OCI-LY3 (cell line): ENCODE measurements at regions not wholly inside any gene's neighbourhood (a gene's known extent, or its start where the extent isn't known, plus 50 kb on each side); places are given as distances from the start of the nearest gene placed in this dataset.
"Not testable (repeated sequence)": the region's sequence is repeated elsewhere in the genome, so short reads cannot be mapped to it uniquely, and the experiment has no call there.

ENCODE experiments used
- H2AFZ ChIP-seq: fragments of 200-600, 300-600 bp; shearing (Covaris generic); 2 replicates; pipeline ENCODE4 v1.6.0; 2014; ENCODE audit warnings: antibody characterized with exemption, low read depth, low read length
- H3K27ac ChIP-seq: fragments of 200-600, 300-600 bp; sonication (generic); 2 replicates; pipeline ENCODE4 v1.5.1; 2014; ENCODE audit warnings: mild to moderate bottlenecking, low read length, moderate library complexity, mixed read lengths
- H3K27me3 ChIP-seq: fragments of 200-600, 300-600 bp; sonication (generic); 2 replicates; pipeline ENCODE4 v1.6.1; 2014; ENCODE audit warnings: low read depth, low read length, mixed read lengths
- H3K36me3 ChIP-seq: fragments of 200-600, 300-600 bp; sonication (generic); replicated peaks from 2 replicates; pipeline ENCODE3; 2014; ENCODE audit warnings: low read depth, low read length, mixed read lengths
- H3K4me1 ChIP-seq: fragments of 300-600, 200-600 bp; sonication (generic); 2 replicates; pipeline ENCODE4 v1.6.1; 2014; ENCODE audit warnings: low read length, mixed read lengths
- H3K4me2 ChIP-seq: fragments of 200-600, 300-600 bp; sonication (generic); 2 replicates; pipeline ENCODE4 v1.6.1; 2014; ENCODE audit warnings: low read length, mixed read lengths
- H3K4me3 ChIP-seq: fragments of 300-600, 200-600 bp; sonication (generic); 2 replicates; pipeline ENCODE4 v1.5.1; 2014; ENCODE audit warnings: antibody characterized with exemption, mild to moderate bottlenecking, low read length, moderate library complexity
- H3K79me2 ChIP-seq: fragments of 300-600, 200-600 bp; shearing (Covaris generic); 2 replicates; pipeline ENCODE4 v1.6.1; 2014; ENCODE audit warnings: mild to moderate bottlenecking, low read length, mixed read lengths
- H3K9ac ChIP-seq: fragments of 300-600, 200-600 bp; shearing (Covaris generic); 2 replicates; pipeline ENCODE4 v1.6.0; 2014; ENCODE audit warnings: mild to moderate bottlenecking, low read length, moderate library complexity
- H3K9me3 ChIP-seq: fragments of 200-600, 300-600 bp; shearing (Covaris generic); 2 replicates; pipeline ENCODE4 v1.6.1; 2014; ENCODE audit warnings: low read length, mixed read lengths; ENCODE audit not compliant: insufficient read depth
- H4K20me1 ChIP-seq: fragments of 200-600, 300-600 bp; sonication (generic); 2 replicates; pipeline ENCODE4 v1.6.1; 2016; ENCODE audit warnings: low read length, mixed read lengths; ENCODE audit not compliant: insufficient read depth
- EZH2phosphoT487 ChIP-seq: fragments of 200-600 bp; shearing (Covaris generic); IDR thresholded peaks from 2 replicates; pipeline ENCODE4 v1.6.1; 2018; ENCODE audit warnings: antibody characterized with exemption, mixed run types, low read depth
- TF ChIP-seq, protein P1 (sequence below): fragments of 200-600, 300-600 bp; sonication (generic); IDR thresholded peaks from 2 replicates; pipeline ENCODE4 v1.5.1; 2014; ENCODE audit warnings: antibody characterized with exemption, low read length, low read depth

DNA sequence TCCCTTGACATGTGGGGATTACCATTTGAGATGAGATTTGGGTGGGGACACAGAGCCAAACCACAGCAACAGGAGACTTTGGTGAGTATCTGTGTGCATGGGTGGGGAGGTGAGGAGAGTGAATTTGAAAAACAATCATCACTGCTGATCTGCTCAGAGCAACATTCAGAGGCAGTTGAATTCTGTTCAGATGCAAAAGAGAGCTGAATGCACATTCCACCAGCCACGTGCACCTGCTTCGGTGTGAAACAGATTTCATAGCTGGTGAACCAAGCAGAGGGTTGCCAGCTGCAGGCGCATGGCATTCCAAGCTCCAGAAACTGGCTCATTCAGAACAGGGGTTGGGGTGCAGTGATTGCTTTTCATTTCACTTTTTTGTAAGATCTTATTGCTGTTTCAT, 233.1 kb upstream of the FOXF1 start:
- H3K4me1 ChIP-seq = no peaks in the 10 kb centered on the region
- H3K9me3 ChIP-seq = no peaks in the 10 kb centered on the region
- no peak overlapping the region for H3K27ac ChIP-seq
- H3K4me2 ChIP-seq = no peak overlapping the region
- no peaks in the 10 kb centered on the region for H3K36me3 ChIP-seq
- H4K20me1 ChIP-seq = no peaks in the 10 kb centered on the region
- peaks cover 23% of the 10 kb centered on the region; the same call in 1 of the 2 replicates for H3K27me3 ChIP-seq
- TF ChIP-seq, protein P1, sequence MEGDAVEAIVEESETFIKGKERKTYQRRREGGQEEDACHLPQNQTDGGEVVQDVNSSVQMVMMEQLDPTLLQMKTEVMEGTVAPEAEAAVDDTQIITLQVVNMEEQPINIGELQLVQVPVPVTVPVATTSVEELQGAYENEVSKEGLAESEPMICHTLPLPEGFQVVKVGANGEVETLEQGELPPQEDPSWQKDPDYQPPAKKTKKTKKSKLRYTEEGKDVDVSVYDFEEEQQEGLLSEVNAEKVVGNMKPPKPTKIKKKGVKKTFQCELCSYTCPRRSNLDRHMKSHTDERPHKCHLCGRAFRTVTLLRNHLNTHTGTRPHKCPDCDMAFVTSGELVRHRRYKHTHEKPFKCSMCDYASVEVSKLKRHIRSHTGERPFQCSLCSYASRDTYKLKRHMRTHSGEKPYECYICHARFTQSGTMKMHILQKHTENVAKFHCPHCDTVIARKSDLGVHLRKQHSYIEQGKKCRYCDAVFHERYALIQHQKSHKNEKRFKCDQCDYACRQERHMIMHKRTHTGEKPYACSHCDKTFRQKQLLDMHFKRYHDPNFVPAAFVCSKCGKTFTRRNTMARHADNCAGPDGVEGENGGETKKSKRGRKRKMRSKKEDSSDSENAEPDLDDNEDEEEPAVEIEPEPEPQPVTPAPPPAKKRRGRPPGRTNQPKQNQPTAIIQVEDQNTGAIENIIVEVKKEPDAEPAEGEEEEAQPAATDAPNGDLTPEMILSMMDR = no peak
- no peak for TF ChIP-seq EZH2phosphoT487
- no peaks in the 10 kb centered on the region for H3K79me2 ChIP-seq
- no peak overlapping the region for H2AFZ ChIP-seq
- no peak overlapping the region for H3K9ac ChIP-seq
- H3K4me3 ChIP-seq = no peak overlapping the region

DNA sequence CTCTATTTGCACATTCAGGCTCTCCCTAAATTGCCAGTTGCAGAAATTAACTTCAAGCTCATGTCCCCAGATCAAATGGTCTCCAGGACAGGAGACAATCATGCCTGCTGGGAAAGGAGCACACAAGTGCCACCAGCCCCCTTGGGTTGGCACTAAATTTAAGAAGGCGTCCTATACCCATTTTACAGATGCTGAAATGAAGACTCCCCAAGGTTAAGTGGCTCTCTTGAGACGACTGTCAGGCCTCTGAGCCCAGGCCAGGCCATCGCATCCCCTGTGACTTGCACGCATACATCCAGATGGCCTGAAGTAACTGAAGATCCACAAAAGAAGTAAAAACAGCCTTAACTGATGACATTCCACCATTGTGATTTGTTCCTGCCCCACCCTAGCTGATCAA, 232.5 kb upstream of the FOXF1 start:
- peaks cover 19% of the 10 kb centered on the region for H3K27me3 ChIP-seq
- H3K4me3 ChIP-seq, H2AFZ ChIP-seq, H3K4me2 ChIP-seq, H3K79me2 ChIP-seq, H3K9ac ChIP-seq, H3K27ac ChIP-seq, H3K4me1 ChIP-seq, H3K9me3 ChIP-seq, H3K36me3 ChIP-seq, H4K20me1 ChIP-seq: not testable (repeated sequence)

GRCh38 chr16:86281421-86281820, 228.9 kb upstream of the FOXF1 start:
- Histone ChIP-seq H4K20me1 (no peaks in the 10 kb centered on the region), H3K4me3 (no peak overlapping the region), H3K36me3 (no peaks in the 10 kb centered on the region), H3K4me1 (no peaks in the 10 kb centered on the region), H2AFZ (no peak overlapping the region), H3K4me2 (no peak overlapping the region), H3K9me3 (no peaks in the 10 kb centered on the region), H3K9ac (no peak overlapping the region), H3K27me3 (peaks cover 4% of the 10 kb centered on the region), H3K27ac (no peak overlapping the region), H3K79me2 (no peaks in the 10 kb centered on the region)
- TF ChIP-seq EZH2phosphoT487 = no peak
- TF ChIP-seq, protein P1 = no peak

DNA sequence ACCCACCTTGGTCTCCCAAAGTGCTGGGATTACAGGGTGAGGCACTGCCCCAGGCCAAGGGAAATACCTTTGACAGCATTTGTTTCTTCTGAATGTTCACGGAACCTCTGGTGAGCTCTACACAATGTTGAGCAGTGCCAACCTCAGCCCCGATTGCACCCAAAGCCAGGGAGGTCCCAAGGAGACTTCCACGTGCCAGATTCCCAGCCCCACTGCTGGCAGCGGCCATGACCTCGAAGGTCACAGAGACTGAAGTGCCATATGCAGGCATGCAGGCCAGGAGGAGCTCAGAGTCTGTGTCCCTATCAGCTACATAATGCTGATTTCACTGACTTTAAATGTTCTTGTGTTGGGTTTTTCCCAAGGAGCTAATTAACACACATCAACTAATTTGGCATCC, 226.4 kb upstream of the FOXF1 start:
- TF ChIP-seq, protein P1 = no peak
- TF ChIP-seq EZH2phosphoT487 = no peak
- H3K27me3 ChIP-seq = peaks cover 15% of the 10 kb centered on the region
- no peak overlapping the region for H3K4me2 ChIP-seq
- no peak overlapping the region for H3K4me3 ChIP-seq
- no peaks in the 10 kb centered on the region for H4K20me1 ChIP-seq
- no peak overlapping the region for H3K9ac ChIP-seq
- no peaks in the 10 kb centered on the region for H3K9me3 ChIP-seq
- no peak overlapping the region for H3K27ac ChIP-seq
- H3K79me2 ChIP-seq = no peaks in the 10 kb centered on the region
- H3K36me3 ChIP-seq = no peaks in the 10 kb centered on the region
- no peak overlapping the region for H2AFZ ChIP-seq
- H3K4me1 ChIP-seq = no peaks in the 10 kb centered on the region

- Histone ChIP-seq H3K36me3 (no peaks in the 10 kb centered on the region), H3K4me1 (no peaks in the 10 kb centered on the region)
- no peak for TF ChIP-seq EZH2phosphoT487
- TF ChIP-seq, protein P1 = no peak
Observed at GRCh38 chr16:86285421-86285820, 224.9 kb upstream of the FOXF1 start.

More at GRCh38 chr16:86285421-86285820, 224.9 kb upstream of the FOXF1 start:
- no peak overlapping the region for H3K27ac ChIP-seq
- no peak overlapping the region for H3K9ac ChIP-seq
- H3K27me3 ChIP-seq = peaks cover 27% of the 10 kb centered on the region
- H3K4me3 ChIP-seq = no peak overlapping the region
- H2AFZ ChIP-seq = no peak overlapping the region
- no peaks in the 10 kb centered on the region for H3K79me2 ChIP-seq
- H3K9me3 ChIP-seq = no peaks in the 10 kb centered on the region
- no peak overlapping the region for H3K4me2 ChIP-seq
- no peaks in the 10 kb centered on the region for H4K20me1 ChIP-seq
